ENCODE measurements at regions not wholly inside any gene's neighbourhood (a gene's known extent, or its start where the extent isn't known, plus 50 kb on each side); places are given as distances from the start of the nearest gene placed in this dataset.

DNA sequence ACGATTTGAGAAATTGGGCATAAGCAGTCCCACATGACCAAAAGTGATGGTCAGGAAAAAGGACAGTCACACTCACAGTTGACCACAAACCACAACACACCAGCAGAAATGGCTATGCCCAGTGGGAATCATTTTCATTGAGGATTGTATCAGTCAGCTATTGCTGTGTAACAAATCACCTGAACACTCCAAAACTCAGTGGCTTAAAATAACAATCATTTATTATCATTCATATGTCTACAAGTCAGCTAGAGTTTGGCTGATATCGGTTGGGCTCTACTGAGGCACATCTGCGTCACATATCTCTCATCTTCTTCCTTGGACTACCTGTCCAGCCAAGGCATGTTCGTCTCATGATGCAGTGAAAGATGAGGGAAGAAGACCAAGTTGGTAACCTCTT is 93.3 kb downstream of the CMC2 start:
- TF ChIP-seq, protein P1, sequence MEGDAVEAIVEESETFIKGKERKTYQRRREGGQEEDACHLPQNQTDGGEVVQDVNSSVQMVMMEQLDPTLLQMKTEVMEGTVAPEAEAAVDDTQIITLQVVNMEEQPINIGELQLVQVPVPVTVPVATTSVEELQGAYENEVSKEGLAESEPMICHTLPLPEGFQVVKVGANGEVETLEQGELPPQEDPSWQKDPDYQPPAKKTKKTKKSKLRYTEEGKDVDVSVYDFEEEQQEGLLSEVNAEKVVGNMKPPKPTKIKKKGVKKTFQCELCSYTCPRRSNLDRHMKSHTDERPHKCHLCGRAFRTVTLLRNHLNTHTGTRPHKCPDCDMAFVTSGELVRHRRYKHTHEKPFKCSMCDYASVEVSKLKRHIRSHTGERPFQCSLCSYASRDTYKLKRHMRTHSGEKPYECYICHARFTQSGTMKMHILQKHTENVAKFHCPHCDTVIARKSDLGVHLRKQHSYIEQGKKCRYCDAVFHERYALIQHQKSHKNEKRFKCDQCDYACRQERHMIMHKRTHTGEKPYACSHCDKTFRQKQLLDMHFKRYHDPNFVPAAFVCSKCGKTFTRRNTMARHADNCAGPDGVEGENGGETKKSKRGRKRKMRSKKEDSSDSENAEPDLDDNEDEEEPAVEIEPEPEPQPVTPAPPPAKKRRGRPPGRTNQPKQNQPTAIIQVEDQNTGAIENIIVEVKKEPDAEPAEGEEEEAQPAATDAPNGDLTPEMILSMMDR (IDR thresholded peaks at IDR 0.05; ENCODE audit: insufficient read depth, low read depth, low read length) = no peak
- TF ChIP-seq EZH2 (IDR thresholded peaks at IDR 0.05; ENCODE audit: insufficient read depth, low read length) = no peak
